ENCODE measurements at regions not wholly inside any gene's neighbourhood (a gene's known extent, or its start where the extent isn't known, plus 50 kb on each side); places are given as distances from the start of the nearest gene placed in this dataset.
"Not testable (repeated sequence)": the region's sequence is repeated elsewhere in the genome, so short reads cannot be mapped to it uniquely, and the experiment has no call there.

DNA sequence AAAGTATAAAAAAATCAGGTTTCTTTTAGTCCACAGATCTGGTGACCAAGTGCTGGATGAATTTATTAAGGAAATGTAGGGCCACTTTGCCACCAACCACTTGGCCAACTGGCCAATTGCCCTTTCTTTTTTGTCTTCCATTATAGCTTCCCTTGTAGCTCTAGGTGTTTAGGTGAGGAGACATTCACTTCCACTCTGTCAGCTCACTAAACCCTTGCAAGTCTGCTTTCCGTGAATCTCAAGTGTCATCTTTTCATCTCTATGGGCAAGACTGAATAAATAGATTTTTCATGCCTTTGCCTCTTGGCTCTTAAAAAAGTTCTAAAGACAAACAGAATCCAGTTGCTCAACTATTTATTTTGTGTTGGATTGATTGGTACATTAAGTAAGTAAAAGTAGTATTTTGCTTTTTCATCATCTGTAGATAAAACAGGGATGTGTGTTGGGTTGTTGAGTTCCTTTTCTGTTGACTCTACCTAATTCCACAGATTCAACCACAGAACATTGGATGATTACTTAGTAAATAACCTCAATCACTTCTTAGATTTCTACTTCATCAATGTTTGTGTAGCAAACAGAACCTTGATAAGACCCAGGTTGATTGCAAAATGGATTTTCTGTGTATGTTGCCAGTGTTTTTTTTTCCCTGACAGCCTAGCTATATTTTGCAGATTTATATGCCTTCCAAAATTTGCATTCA is 68.1 kb upstream of the GRXCR1 start:
- no peak for DNase-seq (ENCODE audit: extremely low spot score, insufficient read length, low read depth)
- no peak for FAIRE-seq

DNA sequence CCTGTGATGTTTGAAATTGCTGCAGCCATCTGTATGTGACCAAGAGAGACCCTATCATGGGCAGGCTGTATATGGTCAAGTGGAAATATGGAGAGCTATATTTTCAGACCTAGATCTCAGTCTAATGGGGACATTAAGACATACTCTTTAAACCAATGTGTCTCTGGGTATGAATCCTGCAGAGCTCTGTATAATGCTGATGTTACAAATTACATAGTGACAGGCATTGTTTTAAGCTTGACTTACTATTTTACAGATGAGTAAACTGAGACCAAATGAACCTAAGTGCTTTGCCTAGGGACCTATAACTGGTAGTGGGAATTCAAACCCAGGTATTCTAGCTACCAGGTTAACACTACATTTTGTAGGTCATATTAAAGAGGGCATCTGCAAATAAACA is 71.3 kb upstream of the GRXCR1 start:
- no peak for FAIRE-seq
- no peak for DNase-seq (ENCODE audit: extremely low spot score, insufficient read length, low read depth)

DNA sequence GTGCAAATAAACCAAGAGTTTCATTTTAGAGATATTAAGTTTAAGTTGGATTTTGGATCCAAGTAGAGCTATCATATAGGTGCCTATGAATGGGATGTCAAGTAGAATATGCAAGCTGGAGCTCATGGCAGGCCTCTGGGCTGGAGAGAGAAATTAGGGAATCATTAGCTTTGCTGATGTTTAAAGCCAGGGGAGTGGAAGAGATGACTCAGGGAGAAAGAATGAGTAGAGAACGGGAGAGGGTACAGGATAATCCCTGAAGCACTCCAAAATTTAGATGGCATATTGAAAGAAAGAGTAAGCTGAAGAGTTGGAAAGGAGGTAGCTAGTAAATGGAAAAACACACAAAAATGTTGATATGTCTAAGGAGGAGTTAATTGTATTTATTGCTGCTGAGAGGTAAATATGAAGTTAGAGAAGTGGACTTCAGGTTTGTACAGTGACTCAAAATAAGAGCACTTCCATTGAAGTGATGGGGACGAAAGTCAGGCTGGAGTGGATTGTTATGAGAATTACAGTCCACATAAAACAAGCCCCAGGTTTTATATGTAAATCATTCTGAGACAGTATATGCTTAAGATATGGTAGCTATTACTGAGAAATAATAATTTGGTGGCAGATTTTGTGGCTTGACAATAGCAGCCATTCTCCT is 72.5 kb upstream of the GRXCR1 start:
- DNase-seq (ENCODE audit: extremely low spot score, insufficient read length, low read depth) (no peak), FAIRE-seq (no peak)

DNA sequence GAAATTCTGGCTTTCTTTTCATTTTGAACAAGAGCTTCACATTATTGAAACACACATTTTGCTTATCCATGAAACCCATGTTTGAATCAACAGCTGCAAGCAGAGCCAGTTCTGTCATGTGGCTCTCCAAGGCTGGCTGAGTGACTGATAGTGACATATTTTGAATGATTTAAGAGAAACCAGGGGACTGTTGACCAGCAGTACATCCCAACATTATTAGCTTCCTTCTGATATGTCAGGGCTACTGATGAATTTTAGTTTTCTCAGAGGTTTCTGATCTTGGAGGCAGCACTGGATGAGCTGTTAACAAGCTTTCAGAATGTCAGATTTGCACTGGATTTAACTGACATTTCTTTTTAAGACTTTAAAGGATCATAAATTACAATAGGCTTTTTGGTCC is 74.6 kb upstream of the GRXCR1 start:
- DNase-seq (ENCODE audit: extremely low spot score, insufficient read length, low read depth) (no peak), FAIRE-seq (no peak)

DNA sequence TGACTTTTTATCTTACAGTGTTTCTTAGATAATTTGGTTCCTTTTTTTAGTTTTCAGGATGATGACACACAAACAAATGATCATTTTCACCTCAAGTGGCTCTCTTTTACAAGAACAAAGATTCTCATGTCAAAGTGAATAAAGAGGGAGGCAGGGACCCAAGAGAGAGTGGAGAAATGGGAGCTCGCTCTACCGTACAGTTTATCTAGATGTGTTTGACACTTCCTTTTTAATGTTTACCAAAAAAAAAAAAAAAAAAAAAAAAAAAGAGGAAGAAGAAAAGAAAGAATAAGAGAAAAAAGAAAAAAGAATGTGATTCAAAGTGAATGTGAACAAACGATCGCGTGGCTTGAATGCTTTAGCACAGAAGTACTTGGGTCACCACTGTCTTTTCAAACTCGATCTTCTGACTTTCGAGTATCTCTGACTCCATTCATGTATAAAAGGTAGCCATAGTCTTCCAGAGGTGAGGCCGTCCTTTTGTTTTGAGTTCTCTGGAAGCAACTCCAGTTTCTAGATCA is 75.6 kb upstream of the GRXCR1 start:
- DNase-seq (ENCODE audit: extremely low spot score, insufficient read length, low read depth): no peak
- no peak for FAIRE-seq

DNA sequence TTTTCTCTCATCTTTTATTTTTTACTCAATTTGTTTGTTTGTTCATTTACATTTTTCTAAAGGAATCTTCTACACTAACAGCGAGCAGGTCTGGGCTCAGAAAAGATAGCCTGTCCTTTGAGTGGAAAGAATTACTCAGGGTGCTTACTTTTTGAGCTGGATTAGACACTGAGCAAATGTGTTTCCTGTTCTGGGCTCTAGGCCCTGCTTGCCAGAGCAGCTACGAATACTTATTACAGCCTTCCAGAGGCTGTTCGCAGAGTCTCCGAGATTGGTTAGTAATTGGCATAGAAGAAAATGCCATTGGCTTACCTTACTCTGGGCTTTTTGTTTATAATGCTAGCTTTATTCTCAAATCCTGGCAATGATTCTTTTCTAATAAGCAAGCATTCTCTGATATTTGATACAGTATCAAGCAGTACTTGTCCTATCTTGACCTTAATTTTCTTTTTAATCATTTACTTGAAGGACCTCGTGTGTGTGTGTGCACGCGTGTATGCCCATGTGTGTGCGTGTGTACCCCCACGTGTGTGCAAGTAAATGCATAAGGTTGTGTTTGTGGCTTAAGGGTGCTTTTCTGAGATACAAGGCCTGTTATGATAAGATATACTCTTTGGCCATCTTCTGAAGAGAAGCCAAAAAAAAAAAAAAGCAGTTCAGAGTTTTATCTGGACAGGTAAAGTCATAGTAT is 76.2 kb upstream of the GRXCR1 start:
- FAIRE-seq (no peak), DNase-seq (ENCODE audit: extremely low spot score, insufficient read length, low read depth) (no peak)

DNA sequence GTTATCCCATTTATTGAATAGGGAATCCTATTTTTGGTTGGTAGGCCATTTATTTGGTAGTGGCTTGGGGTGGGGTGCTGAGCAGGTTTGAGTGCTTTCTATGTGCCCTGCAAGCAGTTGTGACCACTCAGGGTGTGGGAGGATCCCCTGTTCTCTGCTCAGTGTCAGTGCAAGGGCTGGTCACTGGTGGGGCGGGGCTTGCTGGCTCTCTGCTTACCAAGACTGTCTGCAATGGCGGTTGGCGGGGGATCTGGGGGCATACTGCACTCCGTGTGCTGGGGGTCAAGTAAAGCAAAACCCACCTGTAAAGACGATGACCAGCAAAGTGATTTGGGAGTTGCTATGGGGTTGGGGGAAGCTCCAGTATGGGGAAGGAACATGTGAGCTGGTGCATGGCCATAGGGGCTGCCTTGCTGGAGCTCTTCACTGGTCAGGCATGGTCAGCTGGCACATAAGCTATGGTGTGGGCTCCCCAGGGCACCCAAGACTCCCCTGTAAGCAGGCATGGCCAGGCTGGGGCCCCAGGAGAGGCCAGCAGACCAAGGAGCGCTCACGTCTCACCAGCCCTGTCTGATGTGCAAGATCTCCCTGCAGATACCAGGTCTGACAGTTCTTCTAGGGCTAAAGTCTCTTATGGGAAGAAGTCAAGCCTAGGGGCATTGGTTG is 83.0 kb upstream of the GRXCR1 start:
- no peak for DNase-seq (ENCODE audit: extremely low spot score, insufficient read length, low read depth)
- FAIRE-seq: no peak

DNA sequence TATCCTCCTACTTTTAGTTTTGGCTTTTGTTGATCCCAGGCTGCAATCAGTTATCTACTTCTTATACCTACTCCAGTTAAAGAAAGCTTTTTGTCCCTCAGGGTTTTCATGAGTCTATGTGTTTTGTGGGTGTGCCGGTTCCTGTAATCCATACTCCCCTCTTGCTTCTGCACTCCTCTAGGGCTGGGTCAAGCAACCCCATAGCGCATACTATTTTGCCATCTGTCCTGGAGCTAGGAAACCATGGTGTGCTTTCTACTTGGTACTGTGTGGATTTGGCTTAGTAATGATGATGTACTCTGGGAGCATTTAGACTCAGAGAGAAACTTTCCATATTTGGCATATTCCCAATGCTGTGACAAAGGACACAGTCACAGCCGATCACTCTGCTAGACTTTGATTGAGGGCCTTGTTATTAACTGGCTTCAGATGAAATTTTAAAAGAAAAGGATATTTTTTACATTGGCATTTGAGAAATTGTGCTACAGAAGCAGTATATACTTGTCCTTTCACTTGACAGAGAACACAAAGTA is 86.1 kb upstream of the GRXCR1 start:
- no peak for FAIRE-seq

DNA sequence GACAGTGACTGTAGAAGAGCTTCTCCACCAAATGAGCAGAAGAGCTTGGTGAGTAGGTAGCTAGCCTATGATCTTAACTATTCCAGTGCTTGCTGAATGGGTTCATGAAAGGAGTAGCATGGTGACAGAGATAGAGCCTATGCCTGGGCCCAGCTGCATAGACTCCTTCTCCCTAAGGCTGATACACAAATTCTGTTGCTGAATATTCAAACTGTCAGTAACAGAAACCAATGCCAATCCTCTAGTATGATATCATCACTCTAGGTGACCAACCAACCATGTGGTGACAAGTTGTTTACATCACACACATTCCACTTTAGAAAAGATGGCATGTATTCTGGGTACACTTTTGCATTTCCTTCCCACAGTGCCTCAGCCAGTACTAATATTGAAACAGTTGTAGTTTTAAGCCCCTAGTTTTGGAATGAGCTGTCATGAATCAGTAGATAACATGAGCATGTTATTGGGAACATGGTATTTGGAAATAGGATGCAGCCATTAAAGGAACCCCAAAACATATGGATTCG is 103.4 kb upstream of the GRXCR1 start:
- FAIRE-seq: no peak

More for the DNA sequence above, 86.1 kb upstream of the GRXCR1 start:
- DNase-seq (ENCODE audit: extremely low spot score, insufficient read length, low read depth): no peak

DNA sequence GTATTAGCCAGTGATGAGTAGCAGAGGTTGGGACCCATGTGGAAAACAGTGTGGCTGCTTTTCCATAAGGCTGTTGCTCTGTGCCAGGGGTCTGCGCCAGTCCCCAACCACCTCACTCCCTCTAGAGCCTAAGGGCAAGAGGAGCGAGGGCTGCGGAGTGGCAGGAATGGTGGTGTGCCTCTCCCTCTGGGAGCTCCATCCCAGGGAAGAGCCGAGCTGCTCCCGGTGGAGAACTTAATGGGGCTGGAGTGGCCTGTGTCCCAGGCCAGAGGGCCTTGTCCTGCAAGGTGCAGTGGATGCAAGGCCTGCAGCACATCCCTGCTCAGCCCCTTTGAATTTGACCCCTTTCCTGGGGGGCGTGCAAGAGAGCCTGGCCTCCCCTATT is 105.4 kb upstream of the GRXCR1 start:
- FAIRE-seq: no peak
- no peak for DNase-seq (ENCODE audit: extremely low spot score, insufficient read length, low read depth)

More for the DNA sequence above, 103.4 kb upstream of the GRXCR1 start:
- DNase-seq (ENCODE audit: extremely low spot score, insufficient read length, low read depth): no peak

DNA sequence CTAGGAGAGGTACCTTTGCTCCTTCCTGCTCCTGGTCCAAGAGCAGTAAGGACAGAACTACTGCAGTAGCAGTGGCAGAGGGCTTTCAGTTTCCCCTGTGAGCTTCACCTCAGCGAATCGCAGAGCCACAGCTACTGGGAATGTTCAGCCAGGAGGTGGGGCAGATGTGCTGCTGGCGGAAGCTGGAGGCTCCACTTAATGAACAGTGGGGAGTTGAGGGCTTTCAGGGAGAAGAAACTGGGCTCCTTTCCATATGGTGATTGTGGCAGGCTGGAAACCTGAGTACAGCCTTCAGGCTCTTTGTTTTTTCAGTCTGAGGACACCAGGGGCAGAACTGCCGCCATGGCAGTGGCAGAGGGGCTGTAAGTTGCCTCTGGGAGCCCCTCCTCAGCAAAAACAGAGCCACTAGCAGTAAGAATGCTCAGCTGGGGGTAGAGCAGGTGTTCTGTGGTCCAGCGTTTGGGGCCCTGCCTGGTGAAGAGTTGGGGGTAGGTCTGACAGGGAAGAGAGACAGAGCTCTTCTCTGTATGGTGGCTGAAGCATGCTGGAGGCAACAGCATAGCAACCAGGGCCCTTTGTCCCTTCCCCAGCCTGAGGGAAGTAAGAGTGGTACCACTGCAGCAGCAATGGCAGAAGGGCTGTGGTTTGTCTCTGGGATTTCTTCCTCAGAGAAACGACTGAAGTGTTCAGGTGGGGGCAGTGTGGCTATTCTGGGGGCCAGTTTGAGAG is 106.0 kb upstream of the GRXCR1 start:
- DNase-seq (ENCODE audit: extremely low spot score, insufficient read length, low read depth) (no peak), FAIRE-seq (no peak)

DNA sequence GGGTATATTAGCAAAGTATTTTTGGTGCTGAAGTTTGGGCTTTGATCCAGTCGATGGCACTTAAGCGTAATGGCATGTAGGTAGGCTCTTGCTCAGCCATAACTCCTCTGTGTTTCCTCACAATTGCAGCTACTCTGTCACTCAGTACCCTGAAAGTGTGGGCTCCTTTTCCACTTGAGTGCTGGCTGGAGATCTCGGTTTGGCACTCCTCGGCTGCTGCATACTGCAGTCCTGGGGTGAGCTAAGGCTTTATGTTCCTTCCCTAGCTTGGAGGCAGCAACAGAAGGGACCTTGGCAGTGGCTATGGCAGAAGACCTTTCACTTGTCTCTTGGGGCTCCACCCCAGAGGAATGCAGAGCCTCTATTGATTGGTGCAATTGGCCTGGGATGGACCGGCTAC is 106.7 kb upstream of the GRXCR1 start:
- no peak for DNase-seq (ENCODE audit: extremely low spot score, insufficient read length, low read depth)
- no peak for FAIRE-seq

DNA sequence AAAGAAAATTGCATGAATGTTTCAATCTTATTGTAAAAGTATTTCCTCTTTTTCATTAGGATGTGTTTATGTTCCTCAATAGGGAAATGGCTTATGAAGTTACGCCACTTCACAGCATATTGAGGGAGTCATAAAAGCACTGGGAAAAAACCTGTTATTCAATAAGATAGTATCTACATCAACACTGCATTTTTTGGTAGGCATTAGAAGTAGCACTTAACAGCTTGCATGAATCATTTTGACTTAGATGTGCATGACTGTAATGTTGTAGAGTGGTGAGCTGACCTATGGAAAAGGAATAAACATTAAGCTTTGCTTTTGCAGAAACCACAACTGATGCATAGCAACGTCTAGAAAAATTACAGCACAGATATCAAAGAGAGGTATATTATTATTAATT is 111.2 kb upstream of the GRXCR1 start:
- no peak for FAIRE-seq
- DNase-seq (ENCODE audit: extremely low spot score, insufficient read length, low read depth): no peak

DNA sequence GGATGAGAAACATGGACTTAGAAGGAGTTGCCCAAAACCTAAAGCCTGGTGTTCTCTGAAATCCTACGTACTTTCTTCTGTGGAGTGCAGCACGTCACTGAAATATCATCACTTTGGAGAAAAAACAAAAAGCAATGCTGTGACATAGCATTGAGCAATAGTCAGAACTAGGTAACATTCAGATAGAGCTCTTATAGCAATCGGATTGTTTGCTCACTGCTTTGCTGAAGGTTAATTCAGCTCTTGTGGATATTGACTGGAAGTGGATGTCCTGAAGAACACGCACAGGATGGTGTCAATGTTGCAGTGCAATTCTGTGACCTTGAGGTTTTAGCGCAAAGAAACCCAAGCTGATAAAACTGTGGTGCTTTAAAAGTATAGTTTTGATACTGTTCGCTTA is 114.2 kb upstream of the GRXCR1 start:
- FAIRE-seq: no peak
- DNase-seq (ENCODE audit: extremely low spot score, insufficient read length, low read depth): no peak

DNA sequence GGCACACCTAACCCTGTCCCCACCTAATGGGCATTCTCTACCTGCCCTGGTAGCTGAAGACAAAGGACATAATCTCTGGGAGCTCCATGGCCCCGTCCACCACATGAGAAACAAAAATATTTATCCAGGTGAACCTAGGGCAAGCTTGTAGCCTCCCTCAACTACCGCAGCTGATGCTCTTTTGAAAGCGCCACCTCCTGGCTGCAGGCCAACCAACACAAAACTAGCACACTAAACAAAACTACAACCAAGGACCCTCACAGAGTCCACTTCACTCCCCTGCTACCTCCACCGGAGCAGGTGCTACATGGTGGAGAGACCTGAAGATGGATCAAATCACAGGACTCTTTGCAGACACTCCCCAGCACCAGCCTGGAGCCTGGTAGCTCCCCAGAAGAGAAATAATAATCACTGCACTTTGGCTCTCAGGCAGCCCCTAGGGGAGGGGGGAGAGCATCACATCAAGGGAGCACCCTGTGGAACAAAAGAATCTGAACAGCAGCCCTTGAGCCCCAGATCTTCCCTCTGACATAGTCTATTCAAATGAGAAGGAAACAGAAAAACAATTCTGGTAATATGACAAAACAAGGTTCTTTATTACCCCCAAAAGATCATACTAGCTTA is 111.3 kb upstream of the ATP8A1 start:
- DNase-seq (ENCODE audit: extremely low spot score, insufficient read length, low read depth) (no peak), FAIRE-seq (peak; percentile 36)

DNA sequence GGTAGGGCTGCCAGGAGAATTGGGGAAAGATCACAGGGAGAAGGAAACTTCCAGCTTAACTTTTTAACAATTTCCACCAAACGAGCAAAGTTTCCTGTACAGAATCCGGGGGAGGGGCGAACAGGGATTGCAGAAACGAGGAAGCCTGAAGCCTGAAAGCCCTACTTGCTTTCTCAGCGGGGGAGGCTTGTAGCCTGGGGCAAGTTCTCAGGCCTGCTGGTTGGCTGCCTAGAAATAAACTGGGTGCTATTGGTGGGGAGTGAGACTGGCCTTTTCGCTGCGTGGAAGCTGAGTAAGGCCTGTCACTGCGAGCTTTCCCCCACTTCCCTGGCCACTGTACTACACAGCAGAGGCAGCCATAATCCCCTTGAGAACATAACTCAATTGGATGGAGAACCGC is 110.8 kb upstream of the ATP8A1 start:
- FAIRE-seq (no peak), DNase-seq (ENCODE audit: extremely low spot score, insufficient read length, low read depth) (no peak)

DNA sequence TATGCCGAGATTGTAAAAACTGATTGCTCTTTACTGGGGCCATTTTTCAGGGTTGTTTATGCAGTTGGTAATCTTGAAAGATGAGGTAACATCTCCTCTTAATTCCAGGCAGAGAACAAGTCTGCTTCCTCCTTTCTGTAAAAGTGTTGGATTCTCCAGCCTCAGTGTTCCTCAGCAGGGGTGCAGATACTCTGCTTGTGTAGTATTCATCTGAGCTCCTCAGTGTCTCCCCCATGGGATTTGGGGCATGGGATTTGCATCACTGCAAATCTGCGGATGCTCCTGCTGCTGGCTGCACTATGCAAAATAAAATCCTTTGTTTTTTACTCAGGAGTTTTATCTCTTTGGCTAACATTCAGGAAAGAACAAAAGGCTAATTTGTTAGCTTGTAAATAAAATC is 104.9 kb upstream of the ATP8A1 start:
- no peak for FAIRE-seq

DNA sequence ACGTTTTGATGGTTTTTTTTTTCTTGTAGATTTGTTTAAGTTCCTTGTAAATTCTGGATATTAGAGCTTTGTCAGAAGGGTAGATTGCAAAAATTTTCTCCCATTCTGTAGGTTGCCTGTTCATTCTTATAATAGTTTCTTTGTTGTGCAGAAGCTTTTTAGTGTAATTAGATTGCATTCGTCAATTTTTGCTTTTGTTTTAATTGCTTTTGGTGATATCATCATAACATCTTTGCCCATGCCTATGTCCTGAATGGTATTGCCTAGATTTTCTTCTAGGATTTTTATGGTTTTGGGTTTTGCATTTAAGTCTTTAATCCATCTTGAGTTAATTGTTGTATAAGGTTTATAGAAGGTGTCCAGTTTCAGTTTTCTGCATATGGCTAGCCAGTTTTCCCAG is 98.1 kb upstream of the ATP8A1 start:
- not testable (repeated sequence) for FAIRE-seq; DNase-seq (ENCODE audit: extremely low spot score, insufficient read length, low read depth)

More for the DNA sequence above, 104.9 kb upstream of the ATP8A1 start:
- DNase-seq (ENCODE audit: extremely low spot score, insufficient read length, low read depth): no peak

DNA sequence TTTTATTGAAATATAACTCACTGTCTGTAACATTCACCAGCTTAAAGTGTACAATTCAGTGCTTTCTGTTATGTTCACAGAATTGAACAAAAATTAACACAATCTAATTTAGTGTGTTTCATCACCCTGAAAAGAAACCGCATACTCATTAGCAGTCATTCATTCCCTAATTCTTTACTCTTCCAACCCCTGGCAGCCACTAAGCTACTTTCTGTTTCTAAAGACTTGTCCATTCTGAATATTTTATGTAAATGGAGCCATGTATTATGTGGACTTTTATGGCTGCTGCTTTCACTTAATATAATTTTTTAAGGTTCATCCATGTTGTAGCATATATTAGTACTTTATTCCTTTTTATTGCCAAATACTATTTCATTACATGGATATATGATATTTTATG is 94.7 kb upstream of the ATP8A1 start:
- DNase-seq (ENCODE audit: extremely low spot score, insufficient read length, low read depth) (no peak), FAIRE-seq (no peak)
